ENCODE measurements at regions not wholly inside any gene's neighbourhood (a gene's known extent, or its start where the extent isn't known, plus 50 kb on each side); places are given as distances from the start of the nearest gene placed in this dataset.

GRCh38 chr4:181825564-181825963 lies 417.6 kb upstream of the TENM3 start:
- Histone ChIP-seq H3K9me3 (no peaks in the 10 kb centered on the region), H3K27me3 (no peaks in the 10 kb centered on the region), H3K36me3 (no peaks in the 10 kb centered on the region), H3K27ac (replicated peaks in 1 of 4) (no peak overlapping the region), H3K4me1 (no peaks in the 10 kb centered on the region), H3K4me3 (no peak overlapping the region)
- TF ChIP-seq CTCF (IDR thresholded peaks at IDR 0.05): no peak
- no peak for TF ChIP-seq POLR2AphosphoS5 (IDR thresholded peaks at IDR 0.05)
- no peak for TF ChIP-seq EP300 (IDR thresholded peaks at IDR 0.05)
- no peak for TF ChIP-seq POLR2A (IDR thresholded peaks at IDR 0.05; ENCODE audit: low read depth)
- WGBS: 95% methylated on average over 2 of the region's 2 CpGs
- DNase-seq (ENCODE audit: extremely low spot score): no peak
- intact Hi-C loops (cut with DNase I): no loop called here

GRCh38 chr4:181827246-181827645 lies 416.0 kb upstream of the TENM3 start:
- DNase-seq (ENCODE audit: extremely low spot score): no peak
- Histone ChIP-seq H3K27ac (replicated peaks in 1 of 4) (no peak overlapping the region), H3K27me3 (no peaks in the 10 kb centered on the region), H3K4me1 (no peaks in the 10 kb centered on the region), H3K9me3 (no peaks in the 10 kb centered on the region), H3K4me3 (no peak overlapping the region), H3K36me3 (no peaks in the 10 kb centered on the region)
- TF ChIP-seq POLR2AphosphoS5 (IDR thresholded peaks at IDR 0.05) (no peak), POLR2A (IDR thresholded peaks at IDR 0.05; ENCODE audit: low read depth) (no peak), EP300 (IDR thresholded peaks at IDR 0.05) (no peak), CTCF (IDR thresholded peaks at IDR 0.05) (no peak)
- intact Hi-C loops (cut with DNase I): no loop called here
- 81% methylated on average over 9 of the region's 9 CpGs for WGBS

GRCh38 chr4:181830404-181831035 lies 412.7 kb upstream of the TENM3 start:
- H3K27me3 ChIP-seq: no peaks in the 10 kb centered on the region
- H3K4me1 ChIP-seq: no peaks in the 10 kb centered on the region
- DNase-seq (ENCODE audit: extremely low spot score): no peak
- H3K4me3 ChIP-seq: no peak overlapping the region
- H3K27ac ChIP-seq (replicated peaks in 1 of 4): no peak overlapping the region
- 62% methylated on average over 5 of the region's 6 CpGs for WGBS
- TF ChIP-seq POLR2AphosphoS5 (IDR thresholded peaks at IDR 0.05): no peak
- TF ChIP-seq POLR2A (IDR thresholded peaks at IDR 0.05; ENCODE audit: low read depth): no peak
- TF ChIP-seq CTCF (IDR thresholded peaks at IDR 0.05): no peak
- intact Hi-C loops (cut with DNase I): no loop called here
- H3K36me3 ChIP-seq: no peaks in the 10 kb centered on the region
- H3K9me3 ChIP-seq: no peaks in the 10 kb centered on the region

- intact Hi-C loops (cut with DNase I): no loop called here
- no peak for DNase-seq (ENCODE audit: extremely low spot score)
- Histone ChIP-seq H3K9me3 (no peaks in the 10 kb centered on the region), H3K36me3 (no peaks in the 10 kb centered on the region), H3K27ac (replicated peaks in 1 of 4) (no peak overlapping the region), H3K4me3 (no peak overlapping the region), H3K4me1 (no peaks in the 10 kb centered on the region), H3K27me3 (no peaks in the 10 kb centered on the region)
- TF ChIP-seq POLR2A (IDR thresholded peaks at IDR 0.05; ENCODE audit: low read depth) (no peak), POLR2AphosphoS5 (IDR thresholded peaks at IDR 0.05) (no peak), EP300 (IDR thresholded peaks at IDR 0.05) (no peak), CTCF (IDR thresholded peaks at IDR 0.05) (no peak)
- WGBS: 88% methylated on average over 2 of the region's 2 CpGs
Measured at GRCh38 chr4:181834071-181834470, 409.1 kb upstream of the TENM3 start.

- H3K36me3 ChIP-seq: no peaks in the 10 kb centered on the region
- H3K27ac ChIP-seq (replicated peaks in 1 of 4): no peak overlapping the region
- TF ChIP-seq POLR2A (IDR thresholded peaks at IDR 0.05; ENCODE audit: low read depth): no peak
- TF ChIP-seq CTCF (IDR thresholded peaks at IDR 0.05): no peak
- no peak for TF ChIP-seq EP300 (IDR thresholded peaks at IDR 0.05)
- no peak for TF ChIP-seq POLR2AphosphoS5 (IDR thresholded peaks at IDR 0.05)
- H3K9me3 ChIP-seq: no peaks in the 10 kb centered on the region
- intact Hi-C loops (cut with DNase I): no loop called here
- DNase-seq (ENCODE audit: extremely low spot score): no peak
- 87% methylated on average over 5 of the region's 5 CpGs for WGBS
- no peak overlapping the region for H3K4me3 ChIP-seq
- H3K27me3 ChIP-seq: no peaks in the 10 kb centered on the region
- no peaks in the 10 kb centered on the region for H3K4me1 ChIP-seq
Measured at GRCh38 chr4:181835348-181835747, 407.9 kb upstream of the TENM3 start.

Data from esophagus muscularis mucosa (tissue), 4 donors.